IMR-90 (cell line): ENCODE measurements at regions not wholly inside any gene's neighbourhood (a gene's known extent, or its start where the extent isn't known, plus 50 kb on each side); places are given as distances from the start of the nearest gene placed in this dataset.

ENCODE experiments used
- ATAC-seq: fragments of 200-7000 bp; cut with Tn5 transposase; 2 replicates; pipeline ENCODE4 v1.9.1; 2020; ENCODE audit warnings: low read depth, mild to moderate bottlenecking, moderate library complexity
- BruUV-seq: library from RNA; stranded (reverse); fragments of 400-500 nt; replicated peaks from 2 replicates; lab custom pipeline; 2021; lab: Mats Ljungman, UMichigan
- CTCF ChIA-PET: fragments of 300-600 bp; formaldehyde crosslinking; extraction: SDS; loops from one replicate; lab custom pipeline; 2021; ENCODE audit warnings: antibody characterized with exemption; lab: Yijun Ruan, JAX
- POLR2A ChIA-PET: fragments of 300-600 bp; sonication (Branson Sonifier 250); formaldehyde crosslinking; loops from one replicate; lab custom pipeline; 2022; ENCODE audit warnings: antibody characterized with exemption; ENCODE audit not compliant: unreplicated experiment; lab: Charles Lee
- DNase-seq: peaks from one replicate; pipeline ENCODE4 v3.0.0; 2013
- H2AFZ ChIP-seq: replicated peaks from 2 replicates; pipeline ENCODE3; 2013; ENCODE audit warnings: low read length, mild to moderate bottlenecking; ENCODE audit not compliant: poor library complexity
- H2AK5ac ChIP-seq: 2 replicates; pipeline ENCODE4 v1.6.1; 2013; ENCODE audit warnings: low read depth, low read length, inconsistent platforms
- H2AK9ac ChIP-seq: replicated peaks from 2 replicates; pipeline ENCODE3; 2013; ENCODE audit warnings: mild to moderate bottlenecking, low read depth, low read length, moderate library complexity; ENCODE audit not compliant: poor library complexity
- H2BK120ac ChIP-seq: 2 replicates; pipeline ENCODE4 v1.6.1; 2013; ENCODE audit warnings: low read depth, low read length, inconsistent platforms
- H2BK15ac ChIP-seq: 3 replicates; pipeline ENCODE4 v1.6.1; 2013; ENCODE audit warnings: low read depth, low read length, inconsistent platforms
- H2BK20ac ChIP-seq: 2 replicates; pipeline ENCODE4 v1.6.1; 2013; ENCODE audit warnings: low read depth, mild to moderate bottlenecking, inconsistent platforms, low read length, moderate library complexity
- H2BK5ac ChIP-seq: 2 replicates; pipeline ENCODE4 v1.6.1; 2013; ENCODE audit warnings: mild to moderate bottlenecking, low read depth, low read length, inconsistent platforms; ENCODE audit not compliant: poor library complexity, severe bottlenecking
- H3K14ac ChIP-seq: replicated peaks from 2 replicates; pipeline ENCODE4 v1.6.1; 2013; ENCODE audit warnings: low read depth, low read length, inconsistent platforms
- H3K18ac ChIP-seq: 2 replicates; pipeline ENCODE4 v1.6.1; 2013; ENCODE audit warnings: low read depth, low read length, control low read depth
- H3K23ac ChIP-seq: 2 replicates; pipeline ENCODE4 v1.6.1; 2013; ENCODE audit warnings: low read depth, low read length, inconsistent platforms
- H3K27ac ChIP-seq: 2 replicates; pipeline ENCODE4 v1.5.1; 2013; ENCODE audit warnings: mild to moderate bottlenecking, control low read depth, low read length; ENCODE audit not compliant: insufficient read depth
- H3K27me3 ChIP-seq: 2 replicates; pipeline ENCODE4 v1.6.1; 2013; ENCODE audit warnings: low read length; ENCODE audit not compliant: control insufficient read depth, insufficient read depth
- H3K36me3 ChIP-seq: 2 replicates; pipeline ENCODE4 v1.6.1; 2013; ENCODE audit warnings: low read length, mixed read lengths; ENCODE audit not compliant: control insufficient read depth, insufficient read depth
- H3K4ac ChIP-seq: 2 replicates; pipeline ENCODE4 v1.6.1; 2013; ENCODE audit warnings: low read depth, low read length, inconsistent platforms
- H3K4me1 ChIP-seq: 2 replicates; pipeline ENCODE4 v1.6.1; 2013; ENCODE audit warnings: low read length, mixed read lengths; ENCODE audit not compliant: control insufficient read depth, insufficient read depth
- H3K4me2 ChIP-seq: 2 replicates; pipeline ENCODE4 v1.6.1; 2013; ENCODE audit warnings: low read depth, mild to moderate bottlenecking, control low read depth, low read length, moderate library complexity
- H3K4me3 ChIP-seq: 2 replicates; pipeline ENCODE4 v1.5.1; 2013; ENCODE audit warnings: low read depth, mild to moderate bottlenecking, control low read depth, low read length, moderate library complexity; ENCODE audit not compliant: insufficient read depth
- H3K56ac ChIP-seq: 2 replicates; pipeline ENCODE4 v1.6.1; 2013; ENCODE audit warnings: low read length, inconsistent platforms; ENCODE audit not compliant: insufficient read depth; ENCODE audit errors: extremely low read depth
- H3K79me1 ChIP-seq, 2 experiments: 2 replicates each; pipeline ENCODE4 v1.6.1; 2013; ENCODE audit warnings: low read length in 2 of 2, inconsistent platforms in 1 of 2, low read depth in 1 of 2
- H3K9ac ChIP-seq: 2 replicates; pipeline ENCODE4 v1.6.1; 2013; ENCODE audit warnings: low read depth, low read length, control low read depth
- H3K9me1 ChIP-seq: 2 replicates; pipeline ENCODE4 v1.6.1; 2013; ENCODE audit warnings: low read length, inconsistent platforms; ENCODE audit not compliant: insufficient read depth
- H3K9me3 ChIP-seq: 2 replicates; pipeline ENCODE4 v1.6.1; 2013; ENCODE audit warnings: low read length; ENCODE audit not compliant: control insufficient read depth, insufficient read depth
- H4K20me1 ChIP-seq: 2 replicates; pipeline ENCODE4 v1.6.1; 2013; ENCODE audit warnings: low read length, inconsistent platforms; ENCODE audit not compliant: insufficient read depth
- H4K5ac ChIP-seq: 2 replicates; pipeline ENCODE4 v1.6.1; 2013; ENCODE audit warnings: mild to moderate bottlenecking, low read depth, low read length, control low read depth
- H4K8ac ChIP-seq, 2 experiments: 2 replicates each; pipeline ENCODE4 v1.6.1; 2013; ENCODE audit warnings: low read depth in 2 of 2, low read length in 2 of 2, control low read depth in 1 of 2, inconsistent platforms in 1 of 2
- H4K91ac ChIP-seq: 2 replicates; pipeline ENCODE4 v1.6.1; 2013; ENCODE audit warnings: low read depth, low read length, inconsistent platforms; ENCODE audit not compliant: insufficient read depth
- BHLHE40 ChIP-seq: fragments of 150-350 bp; IDR thresholded peaks from 2 replicates; pipeline ENCODE4 v1.6.1; 2016; ENCODE audit warnings: mild to moderate bottlenecking, low read depth, low read length
- CHD1 ChIP-seq: IDR thresholded peaks from 2 replicates; pipeline ENCODE4 v1.6.1; 2012; ENCODE audit warnings: low read depth, low read length, improper control_type of control experiment
- ELK1 ChIP-seq: fragments of 150-350 bp; IDR thresholded peaks from 2 replicates; pipeline ENCODE4 v1.6.1; 2016; ENCODE audit warnings: low read depth, mild to moderate bottlenecking, low read length, moderate library complexity, borderline replicate concordance
- FOS ChIP-seq: fragments of 150-350 bp; IDR thresholded peaks from 2 replicates; pipeline ENCODE4 v1.6.1; 2016; ENCODE audit warnings: low read depth, low read length
- MAFK ChIP-seq: IDR thresholded peaks from 2 replicates; pipeline ENCODE4 v1.6.1; 2012; ENCODE audit warnings: low read depth, low read length, improper control_type of control experiment
- MAZ ChIP-seq: IDR thresholded peaks from 2 replicates; pipeline ENCODE4 v1.6.1; 2012; ENCODE audit warnings: low read depth, mild to moderate bottlenecking, low read length, improper control_type of control experiment, moderate library complexity, borderline replicate concordance
- MXI1 ChIP-seq: IDR thresholded peaks from 2 replicates; pipeline ENCODE4 v1.6.1; 2012; ENCODE audit warnings: low read depth, mild to moderate bottlenecking, low read length, moderate library complexity, borderline replicate concordance
- NFE2L2 ChIP-seq: fragments of 150-350 bp; IDR thresholded peaks from 2 replicates; pipeline ENCODE4 v1.6.1; 2016; ENCODE audit warnings: low read depth, mild to moderate bottlenecking, low read length
- POLR2A ChIP-seq: IDR thresholded peaks from 2 replicates; pipeline ENCODE4 v1.6.1; 2012; ENCODE audit warnings: mild to moderate bottlenecking, low read depth, low read length
- RAD21 ChIP-seq: IDR thresholded peaks from 2 replicates; pipeline ENCODE4 v1.6.1; 2012; ENCODE audit warnings: low read length, improper control_type of control experiment
- RCOR1 ChIP-seq: IDR thresholded peaks from 2 replicates; pipeline ENCODE4 v1.6.1; 2012; ENCODE audit warnings: mild to moderate bottlenecking, low read length, improper control_type of control experiment; ENCODE audit not compliant: insufficient replicate concordance
- RFX5 ChIP-seq: IDR thresholded peaks from 2 replicates; pipeline ENCODE4 v1.8.0; 2012; ENCODE audit warnings: low read depth, mild to moderate bottlenecking, low read length, moderate library complexity
- SMC3 ChIP-seq: fragments of 150-350 bp; IDR thresholded peaks from 2 replicates; pipeline ENCODE4 v1.6.1; 2016; ENCODE audit warnings: low read depth, mild to moderate bottlenecking, antibody characterized with exemption, low read length, moderate library complexity
- WGBS, 2 experiments: methylation state at CpG; one replicate each; pipeline versions ENCODE4 v1.1.5 to v1.1.7; 2013; ENCODE audit warnings: missing lambda C conversion rate in 2 of 2; ENCODE audit not compliant: insufficient read length in 1 of 2; ENCODE audit errors: extremely low coverage in 2 of 2; 5-methylcytosine and 5-hydroxymethylcytosine counted together
- dilution Hi-C: fragments of 300-500 bp; cut with HindIII; formaldehyde crosslinking; loops from one replicate; pipeline ENCODE4 v1.14.3; 2018; ENCODE audit warnings: low sequenced_read_pairs; ENCODE audit not compliant: unreplicated experiment
- in situ Hi-C: fragments of 300-500 bp; cut with MboI; formaldehyde crosslinking; loops from 3 replicates; pipeline ENCODE4 v1.14.3; 2019; ENCODE audit warnings: low sequenced_read_pairs, inconsistent platforms, mixed read lengths
- intact Hi-C: fragments of 100-400 bp; cut with micrococcal nuclease; formaldehyde crosslinking; loops from 2 replicates; pipeline ENCODE4 v1.10.0; 2022
- TF ChIP-seq, protein P1 (sequence below): fragments of 150-350 bp; IDR thresholded peaks from 2 replicates; pipeline ENCODE4 v1.6.1; 2017; ENCODE audit warnings: mild to moderate bottlenecking, antibody characterized with exemption, low read length, low read depth

DNA sequence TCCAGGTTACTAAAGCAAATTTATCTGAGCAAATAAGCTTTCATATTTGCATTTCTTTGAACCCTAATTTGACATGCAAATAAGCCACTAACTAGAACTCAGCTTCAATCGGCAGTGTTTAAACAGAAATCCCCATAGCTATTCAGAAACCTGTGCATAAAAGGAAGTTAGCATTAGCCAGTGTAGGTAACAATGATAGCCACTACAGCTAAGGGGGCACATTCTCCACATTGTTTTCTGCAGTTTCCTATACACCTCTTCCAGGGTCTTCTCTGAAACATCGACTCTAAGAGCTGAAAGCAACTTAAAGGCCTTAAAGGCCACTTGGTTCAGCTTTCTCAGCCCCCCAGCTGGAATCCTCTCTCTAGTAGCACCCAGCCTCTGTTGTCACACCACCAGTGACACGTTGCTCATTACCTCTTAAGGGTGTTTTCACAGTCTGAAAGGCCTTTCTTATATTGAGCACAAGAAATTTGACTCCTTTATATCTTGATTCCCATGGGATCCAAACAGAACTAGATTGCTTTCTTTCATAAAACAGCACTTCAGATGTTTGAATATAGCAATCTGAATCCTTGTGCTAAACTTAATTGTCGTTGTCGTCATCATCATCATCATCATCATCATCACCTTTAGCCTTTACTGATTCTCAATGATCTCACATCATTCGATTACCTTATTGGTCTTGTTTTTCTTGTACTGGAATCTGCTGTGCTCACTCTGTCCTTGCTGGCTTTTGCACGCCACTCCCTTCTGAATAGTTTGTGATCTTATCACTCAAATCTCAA, 93.9 kb upstream of the DAB1 start:
- dilution Hi-C loops, result no loop called here

More for the DNA sequence above, 93.9 kb upstream of the DAB1 start:
- no peak overlapping the region for H3K18ac ChIP-seq
- no peaks in the 10 kb centered on the region for H3K4me1 ChIP-seq
- H3K9me3 ChIP-seq, result no peaks in the 10 kb centered on the region
- H3K9ac ChIP-seq, result no peak overlapping the region
- ChIA-PET CTCF (no interaction called here), POLR2A (no interaction called here)
- 52% methylated on average over 3 of the region's 7 CpGs; no CpG with 5 or more reads in 1 of the 2 experiments for WGBS, 2 experiments
- H2AK5ac ChIP-seq, result no peak overlapping the region
- H3K4me3 ChIP-seq, result no peak overlapping the region
- no peaks in the 10 kb centered on the region for H3K36me3 ChIP-seq
- ATAC-seq, result no peak
- H2BK20ac ChIP-seq, result no peak overlapping the region
- no peak for DNase-seq
- BruUV-seq, result no TSS peak
- no peak overlapping the region for H4K8ac ChIP-seq
- in situ Hi-C loops, result no loop called here
- H2AFZ ChIP-seq, result no peak overlapping the region
- no peak overlapping the region for H2BK120ac ChIP-seq
- no peak overlapping the region for H3K4me2 ChIP-seq
- H3K9me1 ChIP-seq, result no peaks in the 10 kb centered on the region
- H2BK15ac ChIP-seq, result no peak overlapping the region
- H3K79me1 ChIP-seq, result no peaks in the 10 kb centered on the region
- no peak overlapping the region for H4K91ac ChIP-seq
- H3K4ac ChIP-seq, result no peak overlapping the region
- H4K20me1 ChIP-seq, result no peaks in the 10 kb centered on the region
- H3K27ac ChIP-seq, result no peak overlapping the region
- no peak for TF ChIP-seq RCOR1
- no peak for TF ChIP-seq MAZ
- TF ChIP-seq NFE2L2, result no peak
- no peak for TF ChIP-seq POLR2A
- no peak for TF ChIP-seq BHLHE40
- no peak for TF ChIP-seq MAFK
- TF ChIP-seq, protein P1, sequence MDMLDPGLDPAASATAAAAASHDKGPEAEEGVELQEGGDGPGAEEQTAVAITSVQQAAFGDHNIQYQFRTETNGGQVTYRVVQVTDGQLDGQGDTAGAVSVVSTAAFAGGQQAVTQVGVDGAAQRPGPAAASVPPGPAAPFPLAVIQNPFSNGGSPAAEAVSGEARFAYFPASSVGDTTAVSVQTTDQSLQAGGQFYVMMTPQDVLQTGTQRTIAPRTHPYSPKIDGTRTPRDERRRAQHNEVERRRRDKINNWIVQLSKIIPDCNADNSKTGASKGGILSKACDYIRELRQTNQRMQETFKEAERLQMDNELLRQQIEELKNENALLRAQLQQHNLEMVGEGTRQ, result no peak
- no peak for TF ChIP-seq SMC3
- no peak for TF ChIP-seq RFX5
- TF ChIP-seq RAD21, result no peak
- no peak for TF ChIP-seq ELK1
- TF ChIP-seq MXI1, result no peak
- TF ChIP-seq CHD1, result no peak
- TF ChIP-seq FOS, result no peak
- no peak overlapping the region for H3K14ac ChIP-seq
- H3K56ac ChIP-seq, result no peak overlapping the region
- no peak overlapping the region for H2AK9ac ChIP-seq
- H3K27me3 ChIP-seq, result 0 out of 2 replicates have a peak, but pooled peaks cover 2% of the 10 kb centered on the region
- intact Hi-C loops, result no loop called here
- no peak overlapping the region for H3K23ac ChIP-seq
- no peak overlapping the region for H2BK5ac ChIP-seq
- no peak overlapping the region for H4K5ac ChIP-seq
